Activated CD4-positive, alpha-beta T cell treated with anti-CD3 and anti-CD28 coated beads, Interleukin-2, amount 10 ng/mL, durations not matched to agents 7 days and 5 days (primary cell): ENCODE measurements at regions not wholly inside any gene's neighbourhood (a gene's known extent, or its start where the extent isn't known, plus 50 kb on each side); places are given as distances from the start of the nearest gene placed in this dataset.

Experiments
- CTCF ChIA-PET: fragments of 350-600 bp; sonication (Branson Sonifier 250); formaldehyde crosslinking; loops from one replicate; lab custom pipeline; 2021; ENCODE audit warnings: antibody characterized with exemption; lab: Charles Lee
- POLR2A ChIA-PET: fragments of 350-600 bp; sonication (Branson Sonifier 250); formaldehyde crosslinking; loops from one replicate; lab custom pipeline; 2021; ENCODE audit warnings: antibody characterized with exemption; lab: Charles Lee
- DNase-seq: peaks from one replicate; pipeline ENCODE4 v3.0.0-alpha.2; 2020
- H3K27ac Mint-ChIP-seq: one replicate; pipeline ENCODE4 v1.8.0; 2021; ENCODE audit warnings: mild to moderate bottlenecking, moderate library complexity, mixed read lengths
- H3K27me3 Mint-ChIP-seq: one replicate; pipeline ENCODE4 v1.8.0; 2021; ENCODE audit warnings: mixed read lengths
- H3K36me3 Mint-ChIP-seq: one replicate; pipeline ENCODE4 v1.8.0; 2021; ENCODE audit warnings: low read depth, mixed read lengths
- H3K4me1 Mint-ChIP-seq: one replicate; pipeline ENCODE4 v1.8.0; 2021; ENCODE audit warnings: mixed read lengths
- H3K4me3 Mint-ChIP-seq: one replicate; pipeline ENCODE4 v1.8.0; 2021; ENCODE audit warnings: mild to moderate bottlenecking, moderate library complexity, mixed read lengths
- H3K9me3 Mint-ChIP-seq: one replicate; pipeline ENCODE4 v1.8.0; 2021; ENCODE audit warnings: mixed read lengths

DNA sequence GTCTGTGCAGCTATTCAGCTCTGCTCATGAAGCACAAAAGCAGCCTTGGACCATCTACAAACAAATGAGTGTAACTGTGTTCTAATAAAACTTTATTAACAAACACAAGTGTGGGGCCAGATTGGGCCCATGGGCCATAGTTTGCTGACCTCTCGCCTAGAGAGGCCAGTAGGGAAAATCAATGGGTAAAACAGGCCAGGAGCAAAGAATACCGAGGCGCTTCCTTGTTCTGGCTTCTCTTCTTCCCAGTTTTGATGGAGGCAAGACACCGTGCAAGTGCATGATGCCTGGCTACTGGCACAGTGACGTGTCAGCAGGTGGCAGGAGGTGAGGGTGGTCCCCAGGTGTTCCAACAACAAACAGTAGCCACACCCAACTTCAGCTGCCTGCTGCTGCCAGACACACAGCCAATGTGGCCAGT, 94.3 kb upstream of the SDK1 start:
- no peak for DNase-seq
- ChIA-PET POLR2A (no interaction called here), CTCF (no interaction called here)
- no peak overlapping the region for H3K4me3 Mint-ChIP-seq
- H3K36me3 Mint-ChIP-seq, result no peaks in the 10 kb centered on the region
- no peaks in the 10 kb centered on the region for H3K9me3 Mint-ChIP-seq
- H3K27ac Mint-ChIP-seq, result no peak overlapping the region
- H3K4me1 Mint-ChIP-seq, result no peaks in the 10 kb centered on the region
- no peaks in the 10 kb centered on the region for H3K27me3 Mint-ChIP-seq

DNA sequence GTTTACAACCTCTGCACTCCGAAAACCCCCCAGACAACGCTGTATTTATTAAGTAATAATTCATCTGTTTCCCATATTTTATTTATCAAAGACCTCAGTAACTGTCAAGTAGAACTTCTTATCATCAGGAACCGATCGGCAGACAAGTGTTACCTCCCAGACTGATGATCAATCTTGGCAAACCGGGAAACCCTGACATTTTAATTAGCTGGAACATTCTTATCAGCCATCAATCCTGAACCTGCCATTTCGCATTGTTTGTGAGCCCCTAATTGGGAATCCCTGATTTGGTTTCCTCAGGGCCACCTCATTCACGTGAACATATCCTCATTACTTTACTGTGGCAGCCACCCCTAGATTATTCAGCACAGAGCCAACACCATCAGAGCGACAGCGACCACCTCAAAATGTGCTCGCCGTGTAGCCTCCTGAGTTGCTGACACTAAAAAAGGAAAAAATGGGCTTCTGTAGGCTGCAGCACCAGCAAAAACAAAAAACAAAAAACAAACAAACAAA, 93.6 kb upstream of the SDK1 start:
- no peak for DNase-seq
- Mint-ChIP-seq H3K27ac (no peak overlapping the region), H3K27me3 (no peaks in the 10 kb centered on the region), H3K4me1 (no peaks in the 10 kb centered on the region), H3K36me3 (no peaks in the 10 kb centered on the region), H3K9me3 (no peaks in the 10 kb centered on the region), H3K4me3 (no peak overlapping the region)
- ChIA-PET POLR2A (no interaction called here), CTCF (no interaction called here)

- POLR2A ChIA-PET, result no interaction called here
- H3K27ac Mint-ChIP-seq, result no peak overlapping the region
- DNase-seq, result no peak
- no peaks in the 10 kb centered on the region for H3K9me3 Mint-ChIP-seq
- no peak overlapping the region for H3K4me3 Mint-ChIP-seq
- CTCF ChIA-PET, result interaction anchor here (0.6 kb wide), 1 partner anchor 17 kb away, joined by 4 read pairs; no protein-coding TSS in a partner anchor
- H3K27me3 Mint-ChIP-seq, result no peaks in the 10 kb centered on the region
- no peaks in the 10 kb centered on the region for H3K36me3 Mint-ChIP-seq
- H3K4me1 Mint-ChIP-seq, result no peaks in the 10 kb centered on the region
These were observed 90.5 kb upstream of the SDK1 start for GRCh38 chr7:3210531-3210930.

DNA sequence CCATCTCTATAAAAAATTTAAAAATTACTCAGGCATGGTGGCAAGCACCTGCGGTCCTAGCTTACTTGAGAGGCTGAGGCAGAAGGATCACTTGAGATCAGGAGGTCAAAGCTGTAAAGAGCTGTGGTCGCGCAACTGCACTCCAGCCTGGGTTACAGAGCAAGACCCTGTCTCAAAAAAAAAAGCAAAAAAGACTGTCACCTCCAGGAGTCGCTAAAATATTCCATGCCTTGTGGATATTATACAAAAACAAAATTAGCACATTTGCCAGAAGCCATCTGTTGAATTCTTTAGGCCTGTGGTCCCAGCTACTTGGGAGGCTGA, 87.0 kb upstream of the SDK1 start:
- H3K4me1 Mint-ChIP-seq, result peaks cover 4% of the 10 kb centered on the region
- ChIA-PET POLR2A (no interaction called here), CTCF (interaction anchor here (0.6 kb wide), 1 partner anchor 503 kb away, joined by 5 read pairs; no protein-coding TSS in a partner anchor)
- H3K27ac Mint-ChIP-seq, result no peak overlapping the region
- H3K27me3 Mint-ChIP-seq, result peaks cover 12% of the 10 kb centered on the region
- no peak overlapping the region for H3K4me3 Mint-ChIP-seq
- no peaks in the 10 kb centered on the region for H3K9me3 Mint-ChIP-seq
- DNase-seq, result no peak
- no peaks in the 10 kb centered on the region for H3K36me3 Mint-ChIP-seq

DNA sequence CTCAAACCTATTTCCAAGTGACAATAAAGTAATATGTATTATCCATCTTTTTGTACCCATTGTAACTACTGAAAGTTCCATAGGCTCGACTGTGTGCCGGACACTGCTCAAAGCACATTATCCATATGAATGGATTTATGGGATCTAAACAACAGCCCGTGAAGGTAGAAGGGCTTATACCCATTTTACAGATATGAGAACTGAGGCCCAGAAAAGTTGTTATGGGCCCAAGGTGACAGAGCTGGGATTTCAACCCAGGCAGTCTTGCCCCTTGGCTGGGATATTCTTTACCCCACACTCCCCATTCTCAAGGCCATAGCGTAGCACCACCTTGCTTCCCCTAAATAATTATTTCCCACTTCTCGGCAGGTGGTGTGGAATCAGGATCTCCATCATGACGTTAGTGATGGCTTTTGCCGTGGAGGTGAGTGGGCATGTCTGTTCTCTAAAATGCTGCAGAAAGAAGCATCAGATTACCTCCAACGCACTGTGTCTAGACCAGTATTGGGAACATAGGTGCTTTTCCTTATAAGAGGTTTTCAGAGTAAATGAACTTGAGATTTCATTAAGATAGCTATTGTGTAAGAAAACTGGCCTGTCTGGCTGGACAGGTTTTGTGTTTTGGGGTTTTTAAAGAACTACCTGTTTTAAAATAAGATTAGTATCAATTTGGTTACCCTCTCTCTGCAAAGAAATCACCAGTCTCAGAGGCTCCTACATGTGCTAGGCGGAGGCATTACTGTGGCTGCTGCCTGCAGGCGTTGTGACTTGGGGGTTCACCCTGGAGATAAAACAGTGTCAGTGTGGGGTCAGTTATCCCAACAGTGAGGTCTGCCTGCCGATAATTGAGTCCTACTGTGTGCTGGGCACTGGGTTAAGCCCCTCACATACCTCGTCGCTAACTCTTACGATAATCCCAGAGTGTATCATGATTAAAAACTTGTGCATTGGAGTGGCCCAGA, 85.1 kb upstream of the SDK1 start:
- H3K27me3 Mint-ChIP-seq, result peaks cover 20% of the 10 kb centered on the region
- CTCF ChIA-PET, result no interaction called here
- H3K9me3 Mint-ChIP-seq, result no peaks in the 10 kb centered on the region
- no peak overlapping the region for H3K4me3 Mint-ChIP-seq
- no peak overlapping the region for H3K27ac Mint-ChIP-seq
- DNase-seq, result no peak
- H3K36me3 Mint-ChIP-seq, result no peaks in the 10 kb centered on the region
- POLR2A ChIA-PET, result no interaction called here
- peaks cover 4% of the 10 kb centered on the region for H3K4me1 Mint-ChIP-seq

DNA sequence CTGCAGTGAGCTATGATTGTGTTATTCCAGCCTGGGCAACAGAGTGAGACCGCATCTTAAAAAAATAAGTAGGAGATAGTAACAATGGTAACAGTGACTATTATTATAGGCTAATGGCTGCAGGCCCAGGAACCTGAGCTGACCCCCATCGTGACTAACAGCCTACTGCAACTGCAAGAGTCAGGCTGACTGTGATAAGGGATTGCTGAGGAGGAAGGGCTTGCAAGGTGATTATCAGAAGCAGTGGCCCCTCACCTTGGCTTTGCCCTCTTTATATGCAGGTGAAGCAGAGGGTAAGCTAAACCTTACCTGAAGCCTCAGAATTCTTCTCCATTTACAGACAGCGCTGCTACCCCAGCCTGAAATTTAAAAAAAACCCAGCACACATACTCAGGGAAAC, 83.9 kb upstream of the SDK1 start:
- CTCF ChIA-PET, result no interaction called here
- H3K27ac Mint-ChIP-seq, result no peak overlapping the region
- DNase-seq, result no peak

DNA sequence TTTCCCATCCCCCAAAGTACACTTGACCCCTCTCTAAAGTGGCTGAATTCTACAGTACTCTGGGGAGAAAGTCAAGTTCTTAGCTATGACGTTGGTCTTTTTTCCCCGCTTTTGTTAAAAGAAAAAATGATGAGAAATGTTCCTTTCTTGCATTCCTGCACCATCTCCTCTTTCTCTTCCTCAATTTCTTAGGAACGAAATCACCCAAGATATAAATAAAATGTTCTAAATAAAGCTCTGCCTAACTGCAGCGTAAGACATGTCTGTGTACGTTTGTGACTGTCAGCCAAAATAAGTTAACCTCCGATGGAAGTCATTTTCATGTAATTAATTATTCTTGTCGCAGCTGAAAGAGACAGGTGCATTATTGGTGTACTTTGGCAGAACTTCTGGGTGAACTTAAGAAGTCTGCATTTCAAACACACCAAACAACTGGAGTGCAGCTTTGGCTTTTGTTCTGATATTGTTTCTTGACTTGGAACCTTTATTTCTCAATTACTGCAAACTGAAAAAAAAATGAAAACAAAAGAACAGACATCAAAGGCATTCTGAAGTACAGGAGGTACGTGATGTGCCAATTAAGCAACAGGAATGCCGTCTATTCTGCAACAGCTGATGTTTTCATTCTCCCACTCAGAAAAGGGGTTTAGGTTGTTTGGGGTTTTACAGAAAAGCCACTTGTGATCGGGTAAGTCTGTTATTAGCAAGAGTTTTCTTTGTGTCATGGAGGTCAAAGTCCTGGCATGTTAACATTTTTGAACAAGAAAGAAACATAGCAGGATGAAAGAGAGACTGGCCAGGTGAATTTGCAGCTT, 82.4 kb upstream of the SDK1 start:
- H3K9me3 Mint-ChIP-seq, result no peaks in the 10 kb centered on the region
- no peak overlapping the region for H3K4me3 Mint-ChIP-seq
- H3K27ac Mint-ChIP-seq, result no peak overlapping the region
- POLR2A ChIA-PET, result no interaction called here
- no peak for DNase-seq
- CTCF ChIA-PET, result interaction anchor here (0.6 to 1.6 kb wide), 2 partner anchors 12 to 66 kb away, joined by 3 to 4 read pairs; no protein-coding TSS in a partner anchor
- peaks cover 4% of the 10 kb centered on the region for H3K4me1 Mint-ChIP-seq
- H3K36me3 Mint-ChIP-seq, result no peaks in the 10 kb centered on the region
- H3K27me3 Mint-ChIP-seq, result peaks cover 25% of the 10 kb centered on the region

More for the DNA sequence above, 83.9 kb upstream of the SDK1 start:
- Mint-ChIP-seq H3K27me3 (peaks cover 21% of the 10 kb centered on the region), H3K36me3 (no peaks in the 10 kb centered on the region), H3K4me1 (peaks cover 4% of the 10 kb centered on the region), H3K4me3 (no peak overlapping the region), H3K9me3 (no peaks in the 10 kb centered on the region)
- POLR2A ChIA-PET, result no interaction called here

DNA sequence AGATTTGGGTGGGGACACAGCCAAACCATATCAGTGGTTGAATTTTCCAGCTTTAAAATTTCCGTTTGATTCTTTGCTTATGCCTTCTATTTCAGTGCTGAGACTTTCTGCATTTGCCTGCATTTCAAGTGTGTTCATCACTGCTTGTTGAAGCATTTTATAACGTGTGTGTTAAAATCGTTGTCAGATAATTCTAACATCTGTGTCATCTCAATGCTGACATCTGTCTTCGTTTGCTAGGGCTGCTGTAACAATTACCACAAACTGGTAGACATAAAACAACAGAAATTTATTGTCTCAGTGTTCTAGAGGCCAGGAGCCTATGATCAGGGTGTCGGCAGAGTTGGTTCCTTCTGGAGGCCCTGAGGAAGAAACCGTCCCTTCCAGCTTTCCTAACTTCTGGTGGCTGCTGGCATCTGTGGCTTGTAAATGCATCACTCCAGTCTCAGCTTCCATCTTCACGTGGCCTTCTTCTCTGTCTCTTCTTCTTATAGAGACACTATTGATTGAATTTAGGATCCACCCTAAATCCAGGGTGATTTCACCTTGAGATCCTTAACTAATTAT, 71.1 kb upstream of the SDK1 start:
- Mint-ChIP-seq H3K9me3 (peaks cover 16% of the 10 kb centered on the region), H3K27me3 (peaks cover 7% of the 10 kb centered on the region), H3K27ac (no peak overlapping the region), H3K36me3 (no peaks in the 10 kb centered on the region), H3K4me3 (no peak overlapping the region), H3K4me1 (peaks cover 20% of the 10 kb centered on the region)
- POLR2A ChIA-PET, result no interaction called here
- DNase-seq, result no peak
- CTCF ChIA-PET, result no interaction called here

DNA sequence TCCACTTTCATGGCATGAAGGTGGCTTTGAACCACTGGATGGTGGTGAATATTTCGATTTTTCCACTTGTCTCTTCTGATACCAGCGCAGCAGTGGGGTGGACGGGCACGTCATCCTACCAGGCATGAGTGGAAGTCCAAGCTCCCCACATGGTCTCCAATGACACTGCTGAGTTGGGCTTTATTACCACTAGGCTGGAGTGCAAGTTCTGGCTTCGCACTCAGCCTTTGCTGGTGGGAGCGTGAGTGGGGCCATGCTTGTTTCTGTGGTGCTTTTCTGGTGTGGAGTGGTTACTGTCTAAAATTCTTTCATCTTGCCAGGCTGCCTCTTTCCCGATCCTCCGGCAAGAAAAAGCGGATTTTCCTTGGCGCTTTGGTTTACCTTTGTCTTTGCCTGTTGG, 70.1 kb upstream of the SDK1 start:
- ChIA-PET CTCF (interaction anchor here (0.6 to 1.4 kb wide), 3 partner anchors 12 to 861 kb away, joined by 3 to 4 read pairs (median 3); no protein-coding TSS in a partner anchor), POLR2A (no interaction called here)
- no peak for DNase-seq
- Mint-ChIP-seq H3K9me3 (peaks cover 22% of the 10 kb centered on the region), H3K36me3 (no peaks in the 10 kb centered on the region), H3K4me1 (peaks cover 20% of the 10 kb centered on the region), H3K4me3 (no peak overlapping the region), H3K27ac (no peak overlapping the region), H3K27me3 (peaks cover 4% of the 10 kb centered on the region)

DNA sequence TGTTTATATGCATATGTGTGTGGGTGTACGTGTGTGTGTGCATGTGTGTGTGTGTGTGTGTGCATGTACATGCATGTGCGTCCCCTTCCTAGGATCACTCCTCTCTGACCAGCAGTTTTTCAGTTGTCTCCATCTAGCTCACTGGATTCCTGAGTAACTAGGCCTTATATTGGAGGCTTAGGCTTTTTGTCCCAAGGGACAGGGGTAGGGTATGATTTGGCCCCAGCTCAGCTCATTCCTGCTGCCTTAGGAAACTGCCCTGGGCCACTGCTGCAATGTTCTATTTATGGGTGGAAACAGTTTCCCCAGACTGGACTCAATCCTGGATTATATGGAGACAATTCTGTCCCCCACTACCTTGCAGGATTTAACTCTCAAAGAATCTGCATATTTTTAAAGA, 68.8 kb upstream of the SDK1 start:
- H3K4me1 Mint-ChIP-seq, result peaks cover 15% of the 10 kb centered on the region
- H3K9me3 Mint-ChIP-seq, result peaks cover 25% of the 10 kb centered on the region
- H3K4me3 Mint-ChIP-seq, result no peak overlapping the region
- ChIA-PET POLR2A (no interaction called here), CTCF (no interaction called here)
- H3K36me3 Mint-ChIP-seq, result no peaks in the 10 kb centered on the region
- H3K27me3 Mint-ChIP-seq, result no peaks in the 10 kb centered on the region
- DNase-seq, result no peak
- H3K27ac Mint-ChIP-seq, result no peak overlapping the region

- no peaks in the 10 kb centered on the region for H3K27me3 Mint-ChIP-seq
- CTCF ChIA-PET, result no interaction called here
These were observed 67.8 kb upstream of the SDK1 start for GRCh38 chr7:3233301-3233700.

DNA sequence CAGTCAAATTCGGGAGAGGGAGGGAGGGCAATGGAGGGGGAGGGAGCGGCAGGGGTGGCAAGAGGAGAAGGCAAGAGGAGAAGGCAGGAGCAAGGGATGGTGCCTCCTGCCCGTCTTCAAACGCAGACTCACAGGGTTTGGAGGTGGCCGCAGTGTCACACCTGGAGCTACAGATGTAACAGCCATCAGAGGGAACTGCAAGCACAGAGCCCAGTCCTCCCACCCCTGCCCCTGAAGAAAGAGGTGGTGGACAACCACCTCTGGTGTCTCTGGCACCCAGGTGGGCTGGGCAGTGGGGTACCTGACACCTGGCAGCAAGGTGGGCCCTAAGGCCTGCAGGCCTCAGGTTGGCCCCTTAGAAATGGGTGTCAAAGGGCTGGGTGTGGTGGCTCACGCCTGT, 67.0 kb upstream of the SDK1 start:
- H3K36me3 Mint-ChIP-seq, result no peaks in the 10 kb centered on the region
- no peak overlapping the region for H3K27ac Mint-ChIP-seq
- H3K4me3 Mint-ChIP-seq, result no peak overlapping the region
- peaks cover 2% of the 10 kb centered on the region for H3K4me1 Mint-ChIP-seq
- ChIA-PET CTCF (no interaction called here), POLR2A (no interaction called here)
- H3K27me3 Mint-ChIP-seq, result no peaks in the 10 kb centered on the region
- DNase-seq, result no peak
- H3K9me3 Mint-ChIP-seq, result peaks cover 28% of the 10 kb centered on the region

More at GRCh38 chr7:3233301-3233700, 67.8 kb upstream of the SDK1 start:
- DNase-seq, result no peak
- Mint-ChIP-seq H3K27ac (no peak overlapping the region), H3K9me3 (peaks cover 28% of the 10 kb centered on the region), H3K4me3 (no peak overlapping the region), H3K36me3 (no peaks in the 10 kb centered on the region), H3K4me1 (peaks cover 7% of the 10 kb centered on the region)
- POLR2A ChIA-PET, result no interaction called here
